GM12874 (cell line): ENCODE measurements at regions not wholly inside any gene's neighbourhood (a gene's known extent, or its start where the extent isn't known, plus 50 kb on each side); places are given as distances from the start of the nearest gene placed in this dataset.

Source experiments
- CTCF ChIP-seq: IDR thresholded peaks from 2 replicates; pipeline ENCODE4 v1.5.1; 2011; ENCODE audit warnings: low read depth, mild to moderate bottlenecking, control low read depth, low read length, moderate library complexity; ENCODE audit not compliant: insufficient read depth

GRCh38 chr5:26518065-26518464, 520.3 kb downstream of the CDH9 start:
- no peak for TF ChIP-seq CTCF

GRCh38 chr5:26498972-26499371, 539.4 kb downstream of the CDH9 start:
- TF ChIP-seq CTCF: no peak

DNA sequence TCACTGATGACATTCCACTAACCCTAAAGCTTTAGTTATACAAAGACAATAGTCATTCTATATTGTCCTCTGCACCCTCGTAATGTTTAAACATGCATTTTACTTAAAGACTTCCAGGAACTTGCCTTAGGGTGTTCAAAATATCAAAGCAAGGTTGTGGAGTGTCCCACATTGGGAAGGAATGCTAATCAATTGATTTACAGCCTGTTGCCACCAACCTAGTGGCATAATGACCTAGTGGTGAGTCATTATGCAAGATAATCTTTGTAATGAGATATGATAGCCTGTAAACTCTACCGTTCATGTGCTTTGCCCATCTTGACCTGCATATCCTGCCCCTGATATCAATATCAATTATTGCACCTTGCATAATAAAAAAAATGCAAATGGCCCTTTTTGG, 542.9 kb downstream of the CDH9 start:
- no peak for TF ChIP-seq CTCF

DNA sequence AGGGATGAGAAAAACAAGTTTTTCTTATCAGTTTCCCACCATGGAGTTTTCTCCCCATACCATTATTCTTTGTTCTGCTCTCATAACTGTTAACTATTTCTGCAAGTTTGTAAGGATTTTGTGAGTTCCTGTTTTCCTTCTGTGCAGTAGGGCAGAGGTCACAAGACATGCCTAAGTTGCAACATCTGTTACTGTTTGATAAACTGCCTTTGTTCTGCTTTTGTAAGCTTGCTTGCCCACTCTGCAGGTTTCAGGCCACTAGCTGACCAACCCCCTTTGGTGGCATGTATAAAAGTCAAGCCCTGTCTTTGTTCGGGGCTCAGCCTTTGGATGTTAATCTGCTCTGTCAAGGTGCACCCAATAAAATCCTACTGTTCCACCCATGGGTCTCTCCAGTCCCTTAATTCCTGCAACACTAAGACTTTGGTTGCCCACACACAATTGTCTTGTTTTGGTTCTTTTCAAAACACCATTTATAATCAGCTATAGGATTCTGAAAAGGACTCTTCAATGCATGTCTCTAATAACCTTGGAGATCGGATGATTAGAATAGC, 545.4 kb downstream of the CDH9 start:
- no peak for TF ChIP-seq CTCF

DNA sequence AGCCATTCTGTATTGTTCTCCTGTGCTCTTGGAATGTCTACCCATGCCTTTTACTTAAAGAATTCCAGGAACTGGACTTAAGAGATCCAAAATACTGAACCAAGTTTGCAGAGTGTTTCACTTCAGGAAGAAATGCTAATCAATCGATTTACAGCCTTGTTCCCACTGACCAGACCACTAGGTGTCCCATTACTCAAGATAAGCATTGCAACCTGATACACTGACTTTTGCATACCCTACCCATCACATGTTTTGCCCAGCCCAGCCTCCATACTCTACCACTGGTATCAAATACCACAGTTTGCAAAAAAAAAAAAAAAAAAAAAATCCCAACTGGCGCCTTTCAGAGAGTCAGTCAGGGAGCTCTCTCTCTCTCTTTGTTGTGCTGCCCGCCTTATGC, 550.8 kb downstream of the CDH9 start:
- TF ChIP-seq CTCF: no peak

DNA sequence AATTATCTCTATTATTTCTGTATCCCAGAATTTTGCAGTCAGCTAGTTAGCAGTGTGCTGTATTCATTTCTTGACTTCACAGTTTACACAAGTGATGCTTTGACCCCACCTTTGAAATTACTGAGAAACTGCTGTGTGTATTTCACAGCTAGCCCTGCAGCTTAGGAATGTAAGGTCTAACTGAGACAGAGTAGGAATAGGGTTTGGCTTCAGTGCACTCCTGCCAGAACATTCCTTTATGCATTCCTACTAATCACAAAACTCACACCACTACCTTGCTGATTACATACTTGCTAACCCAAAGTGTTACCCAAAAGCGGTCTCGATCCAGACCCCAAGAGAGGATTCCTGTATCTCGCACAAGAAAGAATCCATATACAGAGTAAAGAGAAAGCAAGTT, 551.8 kb downstream of the CDH9 start:
- TF ChIP-seq CTCF: no peak

DNA sequence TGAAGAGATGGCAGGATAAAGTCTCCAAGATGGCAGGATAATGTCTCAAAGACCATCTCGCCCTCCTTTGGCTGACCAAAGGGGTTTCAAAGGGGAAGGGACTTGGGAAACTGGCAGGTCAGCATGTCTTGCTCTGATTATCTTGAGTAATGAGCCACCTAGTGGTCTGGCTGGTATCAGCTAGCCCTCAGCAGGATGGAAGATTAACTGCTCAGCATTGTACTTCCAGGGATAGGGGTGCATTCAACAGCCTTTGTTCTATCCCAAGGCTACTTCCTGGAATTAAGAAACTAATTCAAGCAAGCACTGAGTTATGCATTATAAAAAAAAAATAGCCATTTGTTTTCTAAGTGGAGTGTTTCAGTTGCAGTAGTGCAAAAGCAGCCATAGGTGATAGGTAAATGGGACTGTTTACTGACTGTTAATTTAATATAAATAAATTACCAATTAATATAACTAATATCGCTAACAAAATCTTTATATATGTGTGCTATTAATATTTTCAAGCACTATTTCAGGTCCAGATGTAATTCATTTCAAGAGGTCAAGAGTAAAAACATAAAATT, 555.5 kb downstream of the CDH9 start:
- TF ChIP-seq CTCF: peak; percentile 35; the same call in 1 of the 2 replicates
